H1 (cell line): ENCODE measurements at regions not wholly inside any gene's neighbourhood (a gene's known extent, or its start where the extent isn't known, plus 50 kb on each side); places are given as distances from the start of the nearest gene placed in this dataset.

ENCODE experiments used
- CTCF ChIA-PET: fragments of 300-600 bp; sonication (Branson Sonifier 250); formaldehyde crosslinking; loops from one replicate; lab custom pipeline; 2021; ENCODE audit not compliant: partially characterized antibody; lab: Charles Lee
- POLR2A ChIA-PET: fragments of 300-600 bp; sonication (Branson Sonifier 250); formaldehyde crosslinking; loops from one replicate; lab custom pipeline; 2021; ENCODE audit warnings: inconsistent platforms; ENCODE audit not compliant: partially characterized antibody; lab: Charles Lee
- DNase-seq, 2 experiments: peaks; one replicate each; pipeline versions ENCODE4 v3.0.0 to v3.0.0-alpha.2; 2010 to 2022; ENCODE audit warnings: low spot score in 2 of 2, low read depth in 1 of 2, mixed read lengths in 1 of 2
- FAIRE-seq: peaks from 2 replicates; lab custom pipeline; 2011; peaks lifted over from hg19 to GRCh38; lab: Jason Lieb, UNC
- H2AFZ ChIP-seq: 2 replicates; pipeline ENCODE4 v1.8.1; 2012; ENCODE audit warnings: low read length, inconsistent platforms
- H2AK5ac ChIP-seq: 2 replicates; pipeline ENCODE4 v1.6.1; 2013; ENCODE audit warnings: low read depth, low read length
- H2BK120ac ChIP-seq: replicated peaks from 2 replicates; pipeline ENCODE3; 2013; ENCODE audit warnings: low read depth, low read length, inconsistent platforms
- H2BK12ac ChIP-seq: 2 replicates; pipeline ENCODE4 v1.6.1; 2013; ENCODE audit warnings: low read depth, low read length
- H2BK15ac ChIP-seq: 2 replicates; pipeline ENCODE4 v1.6.1; 2013; ENCODE audit warnings: low read length
- H2BK20ac ChIP-seq: 2 replicates; pipeline ENCODE4 v1.6.1; 2013; ENCODE audit warnings: low read length
- H2BK5ac ChIP-seq: 2 replicates; pipeline ENCODE4 v1.6.1; 2013; ENCODE audit warnings: low read depth, low read length
- H3K14ac ChIP-seq: 2 replicates; pipeline ENCODE4 v1.6.1; 2013; ENCODE audit warnings: inconsistent platforms; ENCODE audit not compliant: insufficient read length
- H3K18ac ChIP-seq: 2 replicates; pipeline ENCODE4 v1.6.1; 2013; ENCODE audit warnings: low read length; ENCODE audit errors: extremely low read depth
- H3K23ac ChIP-seq: 2 replicates; pipeline ENCODE4 v1.6.1; 2013; ENCODE audit warnings: inconsistent platforms; ENCODE audit not compliant: insufficient read length
- H3K23me2 ChIP-seq: 2 replicates; pipeline ENCODE4 v1.6.1; 2013; ENCODE audit warnings: low read depth, low read length
- H3K27ac ChIP-seq: 2 replicates; pipeline ENCODE4 v1.6.1; 2011; ENCODE audit warnings: low read depth, low read length, inconsistent platforms
- H3K27me3 ChIP-seq, 4 experiments: replicated peaks in 1 of 4; 1 replicate in 1 of 4; 2 replicates in 3 of 4; pipeline versions ENCODE4 v1.6.1 to v1.8.1; 2011 to 2013; ENCODE audit warnings: low read length in 3 of 4, mild to moderate bottlenecking in 3 of 4, inconsistent platforms in 2 of 4, mixed read lengths in 2 of 4, moderate library complexity in 1 of 4; ENCODE audit not compliant: control insufficient read depth in 3 of 4, insufficient read depth in 3 of 4; ENCODE audit errors: extremely low read depth in 1 of 4
- H3K36me3 ChIP-seq, 4 experiments: 2 replicates each; pipeline versions ENCODE4 v1.6.1 to v1.8.1; 2011 to 2013; ENCODE audit warnings: mild to moderate bottlenecking in 4 of 4, low read length in 3 of 4, moderate library complexity in 2 of 4, control low read depth in 1 of 4, inconsistent platforms in 1 of 4; ENCODE audit not compliant: insufficient read depth in 4 of 4, control insufficient read depth in 2 of 4
- H3K4ac ChIP-seq: replicated peaks from 2 replicates; pipeline ENCODE3; 2013; ENCODE audit warnings: low read length, low read depth, mixed read lengths, inconsistent platforms; ENCODE audit not compliant: insufficient read length
- H3K4me1 ChIP-seq, 4 experiments: replicated peaks in 1 of 4; 1 replicate in 1 of 4; 2 replicates in 3 of 4; pipeline versions ENCODE4 v1.6.1 to v1.8.1; 2011 to 2013; ENCODE audit warnings: low read length in 3 of 4, inconsistent platforms in 2 of 4, mixed read lengths in 1 of 4; ENCODE audit not compliant: insufficient read depth in 4 of 4, control insufficient read depth in 3 of 4
- H3K4me2 ChIP-seq, 2 experiments: 2 replicates each; pipeline versions ENCODE4 v1.6.1 to v1.8.1; 2011 to 2013; ENCODE audit warnings: low read depth in 2 of 2, low read length in 2 of 2, control low read depth in 1 of 2, inconsistent platforms in 1 of 2, mild to moderate bottlenecking in 1 of 2; ENCODE audit not compliant: insufficient read depth in 1 of 2
- H3K4me3 ChIP-seq, 4 experiments: fragments of 200-600, 300-600 bp in 1 of 4; sonication (generic), shearing (Covaris generic), sonication (Bioruptor Twin) in 1 of 4; 2 replicates each; pipeline versions ENCODE4 v1.5.1 to v1.8.1; 2011 to 2016; ENCODE audit warnings: low read length in 4 of 4, low read depth in 3 of 4, control low read depth in 2 of 4, inconsistent platforms in 2 of 4, mild to moderate bottlenecking in 2 of 4, mixed read lengths in 1 of 4, moderate library complexity in 1 of 4; ENCODE audit not compliant: insufficient read depth in 2 of 4; ENCODE audit errors: extremely low read depth in 1 of 4
- H3K56ac ChIP-seq: replicated peaks from 2 replicates; pipeline ENCODE3; 2013; ENCODE audit warnings: low read depth, mild to moderate bottlenecking, mixed read lengths, low read length, inconsistent platforms; ENCODE audit not compliant: insufficient read length
- H3K79me1 ChIP-seq: 2 replicates; pipeline ENCODE4 v1.6.1; 2013; ENCODE audit warnings: low read depth, low read length, control low read depth
- H3K79me2 ChIP-seq, 2 experiments: 2 replicates each; pipeline versions ENCODE4 v1.6.1 to v1.8.1; 2012 to 2013; ENCODE audit warnings: low read length in 2 of 2, mild to moderate bottlenecking in 2 of 2, inconsistent platforms in 1 of 2; ENCODE audit not compliant: insufficient read depth in 2 of 2, control insufficient read depth in 1 of 2
- H3K9ac ChIP-seq, 4 experiments: replicated peaks in 1 of 4; 1 replicate in 1 of 4; 2 replicates in 3 of 4; pipeline versions ENCODE4 v1.6.1 to v1.8.1; 2011 to 2013; ENCODE audit warnings: low read depth in 3 of 4, low read length in 3 of 4, control low read depth in 2 of 4, mild to moderate bottlenecking in 2 of 4, moderate library complexity in 2 of 4, inconsistent platforms in 1 of 4; ENCODE audit errors: extremely low read depth in 1 of 4
- H3K9me3 ChIP-seq, 2 experiments: 2 replicates each; pipeline versions ENCODE4 v1.6.1 to v1.8.1; 2012 to 2013; ENCODE audit warnings: mild to moderate bottlenecking in 2 of 2, moderate library complexity in 2 of 2, control low read depth in 1 of 2, inconsistent platforms in 1 of 2, low read depth in 1 of 2, low read length in 1 of 2, mixed read lengths in 1 of 2; ENCODE audit not compliant: insufficient read depth in 2 of 2
- H4K20me1 ChIP-seq, 2 experiments: replicated peaks in 1 of 2; 2 replicates each; pipeline versions ENCODE3 to v1.8.1; 2011 to 2013; ENCODE audit warnings: inconsistent platforms in 2 of 2, low read length in 2 of 2, mild to moderate bottlenecking in 1 of 2; ENCODE audit not compliant: insufficient read depth in 2 of 2, control insufficient read depth in 1 of 2
- H4K5ac ChIP-seq: 2 replicates; pipeline ENCODE4 v1.6.1; 2013; ENCODE audit warnings: low read length, low read depth, mixed read lengths, inconsistent platforms; ENCODE audit not compliant: insufficient read length
- H4K8ac ChIP-seq: 2 replicates; pipeline ENCODE4 v1.8.0; 2013; ENCODE audit warnings: mild to moderate bottlenecking, moderate library complexity, low read length, inconsistent platforms; ENCODE audit not compliant: insufficient read depth; ENCODE audit errors: extremely low read depth
- H4K91ac ChIP-seq: replicated peaks from 2 replicates; pipeline ENCODE3; 2013; ENCODE audit warnings: low read length, mixed read lengths, inconsistent platforms; ENCODE audit not compliant: insufficient read length
- CBX5 ChIP-seq: fragments of 300-800, 300-1000 bp; sonication (generic); IDR thresholded peaks from 2 replicates; pipeline ENCODE4 v1.7.1; 2016; ENCODE audit warnings: antibody characterized with exemption, low read length, low read depth
- CHD1 ChIP-seq: IDR thresholded peaks from 2 replicates; pipeline ENCODE4 v1.6.1; 2012; ENCODE audit warnings: low read depth, low read length, improper control_type of control experiment
- CTBP2 ChIP-seq: IDR thresholded peaks from 2 replicates; pipeline ENCODE4 v1.7.0; 2011; ENCODE audit warnings: borderline replicate concordance, mild to moderate bottlenecking, moderate library complexity, mixed read lengths, low read length; ENCODE audit not compliant: insufficient read depth, insufficient read length
- JUND ChIP-seq: IDR thresholded peaks from 2 replicates; pipeline ENCODE4 v1.6.1; 2011; ENCODE audit warnings: mild to moderate bottlenecking, improper control_type of control experiment, low read length
- KDM1A ChIP-seq: fragments of 200-600, 300-600 bp; sonication (generic); IDR thresholded peaks from 2 replicates; pipeline ENCODE4 v1.7.1; 2016; ENCODE audit warnings: mild to moderate bottlenecking, low read length, borderline replicate concordance
- KDM5A ChIP-seq: fragments of 200-600 bp; IDR thresholded peaks from 2 replicates; pipeline ENCODE4 v1.7.1; 2012; ENCODE audit warnings: mild to moderate bottlenecking, low read length, inconsistent platforms, mixed read lengths
- PHF8 ChIP-seq: fragments of 200-600 bp; sonication (generic); conservative IDR thresholded peaks from 2 replicates; pipeline ENCODE4 v1.7.1; 2012; ENCODE audit warnings: low read depth, mild to moderate bottlenecking, inconsistent platforms, low read length, moderate library complexity
- POU5F1 ChIP-seq: IDR thresholded peaks from 2 replicates; pipeline ENCODE4 v1.6.1; 2011; ENCODE audit warnings: low read depth, mild to moderate bottlenecking, low read length, moderate library complexity
- SIN3A ChIP-seq, 2 experiments: IDR thresholded peaks in 1 of 2; conservative IDR thresholded peaks in 1 of 2; 2 replicates each; pipeline ENCODE4 v1.6.1; 2011 to 2012; ENCODE audit warnings: low read length in 2 of 2, improper control_type of control experiment in 1 of 2, low read depth in 1 of 2, mild to moderate bottlenecking in 1 of 2
- SP4 ChIP-seq: IDR thresholded peaks from 2 replicates; pipeline ENCODE4 v1.6.1; 2012; ENCODE audit warnings: low read length, inconsistent platforms
- TAF7 ChIP-seq: optimal IDR thresholded peaks from 2 replicates; pipeline ENCODE3; 2011; ENCODE audit warnings: low read depth, mild to moderate bottlenecking, inconsistent platforms, low read length, moderate library complexity, borderline replicate concordance
- TEAD4 ChIP-seq: IDR thresholded peaks from 2 replicates; pipeline ENCODE4 v1.6.1; 2012; ENCODE audit warnings: low read depth, low read length, inconsistent platforms, mixed read lengths
- ZNF274 ChIP-seq: IDR thresholded peaks from 2 replicates; pipeline ENCODE4 v1.7.0; 2012; ENCODE audit warnings: low read length, borderline replicate concordance; ENCODE audit errors: extremely low read depth
- WGBS, 2 experiments: shearing (Covaris generic) in 1 of 2; methylation state at CpG; one replicate each; pipeline versions ENCODE4 v1.1.6 to v1.1.7; 2013 to 2015; ENCODE audit warnings: low lambda C conversion rate in 2 of 2, mixed read lengths in 2 of 2, inconsistent platforms in 1 of 2, low coverage in 1 of 2, missing lambda C conversion rate in 1 of 2; ENCODE audit not compliant: insufficient replicate concordance in 2 of 2, insufficient coverage in 1 of 2, insufficient read length in 1 of 2; ENCODE audit errors: extremely low coverage in 1 of 2, missing lambda C conversion rate in 1 of 2; 5-methylcytosine and 5-hydroxymethylcytosine counted together
- TF ChIP-seq, protein P1 (sequence below): IDR thresholded peaks from 2 replicates; pipeline ENCODE4 v1.6.1; 2012; ENCODE audit warnings: low read length, inconsistent platforms

DNA sequence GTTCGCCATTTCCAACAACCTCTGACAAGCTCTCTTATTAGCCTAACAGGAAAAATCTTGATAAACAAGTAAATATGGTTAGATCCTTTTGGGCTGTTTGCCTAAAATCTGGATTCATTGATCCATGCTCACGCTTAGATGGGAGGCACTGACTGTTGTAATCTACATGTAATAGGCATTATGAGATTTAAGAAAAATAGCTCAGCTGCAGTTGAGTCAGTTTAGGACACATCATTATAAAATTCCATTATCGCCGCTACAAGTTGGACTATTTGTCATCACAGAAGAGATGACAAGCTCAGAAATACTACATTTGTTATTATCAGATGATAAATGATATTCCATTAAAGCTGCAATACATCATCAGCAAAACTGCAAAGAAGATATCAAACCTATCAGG, 524.0 kb downstream of the TOX3 start:
- H2BK20ac ChIP-seq: no peak overlapping the region
- H3K9ac ChIP-seq: no peak overlapping the region
- no peak overlapping the region for H2AK5ac ChIP-seq
- H2BK12ac ChIP-seq: no peak overlapping the region
- no peak overlapping the region for H3K56ac ChIP-seq
- no peaks in the 10 kb centered on the region for H3K27me3 ChIP-seq
- no peaks in the 10 kb centered on the region for H3K4me1 ChIP-seq
- no peaks in the 10 kb centered on the region for H3K36me3 ChIP-seq
- H3K18ac ChIP-seq: no peak overlapping the region
- POLR2A ChIA-PET: no interaction called here
- H3K79me2 ChIP-seq: no peaks in the 10 kb centered on the region
- no peak overlapping the region for H2BK5ac ChIP-seq
- no peak overlapping the region for H3K4me2 ChIP-seq
- H4K20me1 ChIP-seq: no peaks in the 10 kb centered on the region
- 87% methylated on average over 4 of the region's 4 CpGs; no CpG with 5 or more reads in 1 of the 2 experiments for WGBS, 2 experiments
- no peaks in the 10 kb centered on the region for H3K79me1 ChIP-seq
- CTCF ChIA-PET: no interaction called here
- H2AFZ ChIP-seq: no peak overlapping the region
- no peak overlapping the region for H3K4me3 ChIP-seq
- no peak overlapping the region for H4K5ac ChIP-seq
- no peak overlapping the region for H3K27ac ChIP-seq
- no peak overlapping the region for H3K23ac ChIP-seq
- no peak overlapping the region for H3K4ac ChIP-seq
- H4K91ac ChIP-seq: no peak overlapping the region
- no peak overlapping the region for H2BK15ac ChIP-seq
- H3K9me3 ChIP-seq: no peaks in the 10 kb centered on the region
- DNase-seq: no peak
- H2BK120ac ChIP-seq: no peak overlapping the region
- no peaks in the 10 kb centered on the region; the same call in 1 of the 2 replicates for H3K23me2 ChIP-seq
- no peak overlapping the region for H3K14ac ChIP-seq
- no peak overlapping the region for H4K8ac ChIP-seq
- no peak for FAIRE-seq
- no peak for TF ChIP-seq CTBP2
- TF ChIP-seq JUND: no peak
- no peak for TF ChIP-seq SIN3A (conservative IDR thresholded peaks at IDR 0.05 in 1 of 2, IDR thresholded peaks at IDR 0.05 in 1 of 2; ENCODE audit: low read depth in 1 of 2, low read length in 2 of 2)
- no peak for TF ChIP-seq SP4
- TF ChIP-seq POU5F1: no peak
- TF ChIP-seq, protein P1, sequence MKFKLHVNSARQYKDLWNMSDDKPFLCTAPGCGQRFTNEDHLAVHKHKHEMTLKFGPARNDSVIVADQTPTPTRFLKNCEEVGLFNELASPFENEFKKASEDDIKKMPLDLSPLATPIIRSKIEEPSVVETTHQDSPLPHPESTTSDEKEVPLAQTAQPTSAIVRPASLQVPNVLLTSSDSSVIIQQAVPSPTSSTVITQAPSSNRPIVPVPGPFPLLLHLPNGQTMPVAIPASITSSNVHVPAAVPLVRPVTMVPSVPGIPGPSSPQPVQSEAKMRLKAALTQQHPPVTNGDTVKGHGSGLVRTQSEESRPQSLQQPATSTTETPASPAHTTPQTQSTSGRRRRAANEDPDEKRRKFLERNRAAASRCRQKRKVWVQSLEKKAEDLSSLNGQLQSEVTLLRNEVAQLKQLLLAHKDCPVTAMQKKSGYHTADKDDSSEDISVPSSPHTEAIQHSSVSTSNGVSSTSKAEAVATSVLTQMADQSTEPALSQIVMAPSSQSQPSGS: no peak
- TF ChIP-seq TAF7: no peak
- TF ChIP-seq CHD1: no peak
- TF ChIP-seq TEAD4: no peak
- no peak for TF ChIP-seq ZNF274
- no peak for TF ChIP-seq KDM5A
- no peak for TF ChIP-seq PHF8
- TF ChIP-seq CBX5: no peak
- no peak for TF ChIP-seq KDM1A
